GM10248 (cell line): ENCODE measurements at regions not wholly inside any gene's neighbourhood (a gene's known extent, or its start where the extent isn't known, plus 50 kb on each side); places are given as distances from the start of the nearest gene placed in this dataset.

Experiments
- CTCF ChIA-PET: fragments of 300-600 bp; sonication (Branson Sonifier 250); formaldehyde crosslinking; extraction: SDS; loops from one replicate; lab custom pipeline; 2021; ENCODE audit warnings: antibody characterized with exemption; lab: Yijun Ruan, JAX
- POLR2A ChIA-PET: fragments of 350-650 bp; sonication (Branson Sonifier 250); formaldehyde crosslinking; extraction: SDS; loops from one replicate; lab custom pipeline; 2020; ENCODE audit warnings: antibody characterized with exemption; lab: Yijun Ruan, JAX
- DNase-seq: peaks from one replicate; pipeline ENCODE4 v3.0.0; 2012; ENCODE audit errors: extremely low spot score
- CTCF ChIP-seq: IDR thresholded peaks from 2 replicates; pipeline ENCODE4 v1.5.1; 2012; ENCODE audit warnings: mild to moderate bottlenecking, low read depth; ENCODE audit errors: extremely low read depth, missing control alignments, control extremely low read depth

- DNase-seq = no peak
- POLR2A ChIA-PET = no interaction called here
- CTCF ChIA-PET = no interaction called here
- TF ChIP-seq CTCF = no peak
These were observed 648.0 kb upstream of the KIRREL3 start for GRCh38 chr11:127648583-127648982.

- CTCF ChIA-PET = interaction anchor here (1.1 to 1.2 kb wide), 2 partner anchors 11 to 37 kb away, joined by 3 to 4 read pairs; no protein-coding TSS in a partner anchor
- DNase-seq = no peak
- POLR2A ChIA-PET = no interaction called here
- no peak for TF ChIP-seq CTCF
These were observed 643.8 kb upstream of the KIRREL3 start for GRCh38 chr11:127644366-127644765.

- POLR2A ChIA-PET = no interaction called here
- CTCF ChIA-PET = interaction anchor here (1.1 to 1.6 kb wide), 4 partner anchors 8 to 38 kb away, joined by 3 to 5 read pairs (median 4); no protein-coding TSS in a partner anchor
- no peak for TF ChIP-seq CTCF
These were observed 642.9 kb upstream of the KIRREL3 start for GRCh38 chr11:127643268-127644058.

GRCh38 chr11:127640561-127641451, 640.2 kb upstream of the KIRREL3 start:
- CTCF ChIA-PET = no interaction called here
- POLR2A ChIA-PET = no interaction called here
- DNase-seq = no peak
- TF ChIP-seq CTCF = no peak

More at GRCh38 chr11:127643268-127644058, 642.9 kb upstream of the KIRREL3 start:
- DNase-seq = no peak

- POLR2A ChIA-PET = no interaction called here
- TF ChIP-seq CTCF = no peak
- DNase-seq = no peak
- CTCF ChIA-PET = interaction anchor here (0.8 kb wide), 1 partner anchor 11 kb away, joined by 3 read pairs; no protein-coding TSS in a partner anchor
These were observed 639.3 kb upstream of the KIRREL3 start for GRCh38 chr11:127639916-127640315.

GRCh38 chr11:127632976-127633680, 632.6 kb upstream of the KIRREL3 start:
- POLR2A ChIA-PET = no interaction called here
- DNase-seq = no peak
- CTCF ChIA-PET = interaction anchor here (1.1 to 2.4 kb wide), 2 partner anchors 10 to 11 kb away, joined by 4 to 6 read pairs; no protein-coding TSS in a partner anchor
- no peak for TF ChIP-seq CTCF
